NCI-H345 treated with DMSO at 0.1 percent for 48 hours (cell line): ENCODE measurements at regions not wholly inside any gene's neighbourhood (a gene's known extent, or its start where the extent isn't known, plus 50 kb on each side); places are given as distances from the start of the nearest gene placed in this dataset.

Experiments
- DNase-seq: peaks from one replicate; lab custom pipeline; 2025; ENCODE audit not compliant: unreplicated experiment; lab: John Stamatoyannopoulos, UW

GRCh38 chr9:117858561-117858960, 154.4 kb downstream of the TLR4 start:
- DNase-seq: no peak

GRCh38 chr9:117860849-117861248, 156.6 kb downstream of the TLR4 start:
- DNase-seq: no peak

- DNase-seq: no peak
Observed at GRCh38 chr9:117864385-117865057, 160.3 kb downstream of the TLR4 start.

- DNase-seq: no peak
Observed at GRCh38 chr9:117868594-117868993, 164.4 kb downstream of the TLR4 start.

- no peak for DNase-seq
Observed at GRCh38 chr9:117869287-117869686, 165.1 kb downstream of the TLR4 start.

GRCh38 chr9:117869712-117870111, 165.5 kb downstream of the TLR4 start:
- no peak for DNase-seq

- no peak for DNase-seq
Observed at GRCh38 chr9:117873664-117874063, 169.5 kb downstream of the TLR4 start.

- no peak for DNase-seq
Observed at GRCh38 chr9:117875886-117876285, 171.7 kb downstream of the TLR4 start.

GRCh38 chr9:117882171-117882570, 178.0 kb downstream of the TLR4 start:
- no peak for DNase-seq

- no peak for DNase-seq
Observed at GRCh38 chr9:117886616-117887015, 182.4 kb downstream of the TLR4 start.

GRCh38 chr9:117887383-117887782, 183.2 kb downstream of the TLR4 start:
- DNase-seq: no peak

- DNase-seq: no peak
Observed at GRCh38 chr9:117887941-117888340, 183.7 kb downstream of the TLR4 start.

GRCh38 chr9:117903453-117903852, 199.2 kb downstream of the TLR4 start:
- DNase-seq: no peak

GRCh38 chr9:117906763-117907162, 202.6 kb downstream of the TLR4 start:
- DNase-seq: no peak

GRCh38 chr9:117907420-117907819, 203.2 kb downstream of the TLR4 start:
- DNase-seq: no peak

- no peak for DNase-seq
Observed at GRCh38 chr9:117916291-117916690, 212.1 kb downstream of the TLR4 start.

- DNase-seq: no peak
Observed at GRCh38 chr9:117917873-117918272, 213.7 kb downstream of the TLR4 start.

- no peak for DNase-seq
Observed at GRCh38 chr9:117919538-117919937, 215.3 kb downstream of the TLR4 start.

- no peak for DNase-seq
Observed at GRCh38 chr9:117926031-117926658, 221.9 kb downstream of the TLR4 start.

- no peak for DNase-seq
Observed at GRCh38 chr9:117927354-117927753, 223.2 kb downstream of the TLR4 start.

- DNase-seq: peak; percentile 82
Observed at GRCh38 chr9:117929868-117930267, 225.7 kb downstream of the TLR4 start.

GRCh38 chr9:117932585-117932984, 228.4 kb downstream of the TLR4 start:
- DNase-seq: no peak
